HG02938 (cell line): ENCODE measurements at regions not wholly inside any gene's neighbourhood (a gene's known extent, or its start where the extent isn't known, plus 50 kb on each side); places are given as distances from the start of the nearest gene placed in this dataset.
"Not testable (repeated sequence)": the region's sequence is repeated elsewhere in the genome, so short reads cannot be mapped to it uniquely, and the experiment has no call there.

Experiments
- ATAC-seq: cut with Tn5 transposase; IDR thresholded peaks from one replicate; pipeline ENCODE4 v1.9.1; 2021; ENCODE audit warnings: mild to moderate bottlenecking, moderate library complexity; ENCODE audit not compliant: unreplicated experiment

DNA sequence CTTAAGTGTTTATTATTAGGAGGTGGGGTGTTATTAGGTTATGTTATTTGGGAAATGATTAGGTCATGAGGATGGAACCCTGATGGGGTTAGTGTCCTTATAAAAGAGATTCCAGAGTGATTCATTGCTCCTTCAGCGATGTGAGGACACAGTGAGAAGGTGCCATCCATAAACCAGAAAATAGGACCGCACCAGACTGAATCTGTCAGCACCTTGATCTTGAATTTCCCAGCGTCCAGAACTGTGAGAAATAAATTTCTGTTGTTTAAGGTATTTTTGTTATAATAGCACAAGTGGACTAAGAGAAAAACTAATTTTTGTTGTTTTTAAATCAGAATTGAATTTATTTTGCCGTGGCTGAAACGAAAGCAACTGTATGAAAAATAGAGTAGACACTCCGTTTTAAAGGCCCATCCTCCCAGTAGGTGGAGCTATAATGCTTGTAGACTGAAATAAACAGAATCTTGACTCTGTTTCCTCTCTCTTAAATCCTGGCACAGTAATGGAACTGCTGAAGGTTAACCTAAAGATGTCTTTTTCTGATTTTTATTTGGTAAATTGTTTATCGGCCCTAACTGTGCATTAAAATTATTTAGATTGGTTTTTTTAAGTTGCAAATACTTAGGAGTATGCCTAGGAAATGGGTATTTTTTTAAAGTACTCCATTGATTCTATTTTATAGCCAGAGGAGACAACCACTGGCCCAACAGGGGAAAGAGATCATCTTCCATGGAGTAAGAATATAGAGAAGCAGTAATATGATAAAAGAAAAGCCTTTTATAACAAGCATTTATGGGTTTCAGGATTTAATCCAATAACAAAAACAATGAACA lies 133.2 kb upstream of the ADAMTS3 start:
- ATAC-seq: peak; percentile 81

DNA sequence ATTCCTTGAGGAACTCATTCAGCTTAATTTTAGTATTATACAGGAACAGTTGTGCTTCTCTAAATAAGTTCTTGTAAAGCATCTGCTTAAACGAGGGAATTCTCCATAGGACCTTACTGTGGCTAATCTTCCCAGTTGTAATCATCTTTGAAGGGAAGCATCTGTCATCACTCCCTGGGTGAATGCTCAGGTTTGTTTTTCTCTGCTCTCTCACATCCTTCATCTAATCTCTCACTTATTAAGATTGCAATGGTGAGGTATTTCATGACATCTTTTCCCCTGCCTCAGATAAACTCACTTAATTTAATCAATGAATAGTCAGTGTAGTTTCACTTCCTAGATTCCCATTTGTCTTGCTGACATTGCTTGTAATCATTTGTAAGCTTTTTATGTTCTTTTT lies 121.8 kb upstream of the ADAMTS3 start:
- no peak for ATAC-seq

DNA sequence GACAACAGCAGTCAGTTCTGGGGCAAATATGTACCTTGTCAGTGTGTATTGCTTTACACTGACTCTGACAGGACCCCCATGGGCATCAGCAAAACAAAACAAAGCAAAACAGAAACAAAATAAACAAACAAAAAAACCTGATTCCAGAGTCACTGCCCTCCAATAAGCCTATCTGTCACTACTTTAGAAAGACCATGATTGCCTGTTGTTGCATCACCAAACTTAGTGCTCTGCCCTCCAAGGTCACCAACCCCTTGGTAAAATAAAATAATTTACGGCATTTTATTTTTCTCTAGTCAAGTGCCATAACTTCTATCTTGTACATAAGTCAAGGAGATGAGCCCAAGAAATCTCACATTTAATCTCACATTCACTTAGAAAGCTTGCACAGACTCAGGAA lies 120.9 kb upstream of the ADAMTS3 start:
- ATAC-seq: no peak

DNA sequence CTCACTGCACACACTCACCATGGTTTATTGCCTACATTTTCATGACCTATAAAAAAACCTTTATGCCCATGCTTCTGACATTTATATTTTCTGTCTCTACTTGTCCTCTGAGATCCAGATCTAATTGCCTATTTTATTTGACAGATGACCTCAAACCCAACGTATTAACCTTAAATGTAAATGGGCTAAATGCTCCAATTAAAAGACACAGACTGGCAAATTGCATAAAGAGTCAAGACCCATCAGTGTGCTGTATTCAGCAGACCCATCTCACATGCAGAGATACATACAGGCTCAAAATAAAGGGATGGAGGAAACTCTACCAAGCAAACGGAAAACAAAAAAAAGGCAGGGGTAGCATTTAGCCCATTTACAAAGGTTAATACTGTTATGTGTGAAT lies 117.4 kb upstream of the ADAMTS3 start:
- not testable (repeated sequence) for ATAC-seq

DNA sequence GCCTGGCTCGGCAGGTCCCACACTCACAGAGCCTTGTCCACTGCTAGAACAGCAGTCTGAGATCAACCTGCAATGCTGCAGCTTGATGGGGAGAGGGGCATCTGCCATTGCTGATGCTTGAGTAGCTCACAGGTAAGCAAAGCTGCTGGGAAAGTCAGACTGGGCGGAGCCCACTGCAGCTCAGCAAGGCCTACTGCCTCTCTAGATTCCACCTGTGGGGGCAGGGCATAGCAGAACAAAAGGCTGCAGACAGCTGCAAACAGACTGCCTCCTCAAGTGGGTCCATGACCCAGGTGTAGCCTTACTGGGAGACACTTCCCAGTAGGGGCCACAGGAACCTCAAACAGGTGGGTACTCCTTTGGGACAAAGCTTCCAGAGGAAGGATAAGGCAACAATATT lies 110.6 kb upstream of the ADAMTS3 start:
- no peak for ATAC-seq

DNA sequence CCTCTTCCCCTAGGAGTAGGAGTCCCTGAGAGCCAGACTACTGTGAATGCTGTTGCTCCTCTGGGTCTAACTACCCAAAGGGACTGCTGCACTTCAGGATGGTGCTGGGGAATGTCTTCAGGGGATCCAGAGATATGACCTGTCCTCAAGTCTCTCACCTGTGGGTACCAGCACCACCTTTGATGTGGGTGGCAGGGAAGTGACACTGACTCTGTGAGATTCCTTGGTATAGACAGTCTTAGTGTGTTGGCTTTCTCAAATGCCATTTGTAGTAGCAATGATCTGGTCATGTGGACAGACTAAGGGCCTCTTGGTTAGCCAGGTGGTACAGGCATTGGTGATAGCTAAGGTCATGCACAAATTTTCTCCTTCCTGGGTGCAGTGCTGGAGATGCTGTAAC lies 108.9 kb upstream of the ADAMTS3 start:
- no peak for ATAC-seq

DNA sequence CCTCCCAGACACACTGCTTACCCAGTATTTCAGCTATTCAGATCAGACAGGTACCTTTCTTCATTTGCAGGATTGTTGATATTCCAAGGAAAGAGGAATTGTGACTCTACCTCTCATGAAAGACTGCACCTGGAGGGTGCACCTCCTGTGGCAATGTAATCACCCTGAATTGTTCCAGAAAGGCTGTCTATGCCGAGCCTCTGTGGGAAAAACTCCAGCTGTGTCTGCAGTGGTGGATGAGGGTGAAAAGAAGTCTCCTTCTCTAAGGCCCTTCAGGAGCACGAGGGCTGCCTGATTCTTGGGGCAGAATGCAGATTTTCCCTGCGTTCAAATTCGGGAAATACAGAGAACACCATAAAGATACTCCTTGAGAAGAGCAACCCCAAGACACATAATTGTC lies 108.2 kb upstream of the ADAMTS3 start:
- no peak for ATAC-seq

DNA sequence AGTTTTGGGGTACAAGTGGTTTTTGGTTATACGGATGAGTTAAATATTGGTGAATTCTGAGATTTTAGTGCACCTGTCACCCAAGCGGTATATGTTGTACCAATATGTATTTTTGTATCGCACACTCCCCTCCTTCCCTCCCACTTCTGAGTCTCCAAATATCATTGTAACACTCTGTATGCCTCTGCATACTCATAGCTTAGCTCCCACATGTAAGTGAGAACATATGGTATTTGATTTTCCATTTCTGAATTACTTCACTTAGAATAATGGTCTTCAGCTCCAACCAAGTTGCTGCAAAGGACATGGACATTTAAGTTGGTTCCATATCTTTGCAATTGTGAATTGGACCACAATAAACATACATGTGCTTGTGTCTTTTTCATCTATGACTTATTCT lies 103.0 kb upstream of the ADAMTS3 start:
- ATAC-seq: no peak

DNA sequence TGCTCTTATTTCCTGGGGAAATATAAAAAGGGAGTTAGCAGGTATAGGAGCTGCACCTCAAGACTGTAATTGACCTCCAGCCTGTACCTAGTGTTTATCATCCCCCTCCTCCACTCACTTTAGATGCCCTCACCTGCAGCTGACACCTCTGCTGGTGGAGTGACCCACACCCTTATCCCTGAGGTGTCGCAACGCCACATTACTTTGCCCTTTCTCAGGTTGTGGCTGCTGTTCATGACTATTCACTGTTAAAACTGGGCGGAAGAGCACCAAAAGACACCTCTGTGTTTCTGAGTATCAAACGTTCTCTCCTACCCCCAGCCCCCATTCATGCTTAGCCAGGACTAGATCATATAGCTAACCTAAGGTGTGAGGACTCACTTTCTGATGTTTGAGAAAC lies 101.5 kb upstream of the ADAMTS3 start:
- no peak for ATAC-seq

DNA sequence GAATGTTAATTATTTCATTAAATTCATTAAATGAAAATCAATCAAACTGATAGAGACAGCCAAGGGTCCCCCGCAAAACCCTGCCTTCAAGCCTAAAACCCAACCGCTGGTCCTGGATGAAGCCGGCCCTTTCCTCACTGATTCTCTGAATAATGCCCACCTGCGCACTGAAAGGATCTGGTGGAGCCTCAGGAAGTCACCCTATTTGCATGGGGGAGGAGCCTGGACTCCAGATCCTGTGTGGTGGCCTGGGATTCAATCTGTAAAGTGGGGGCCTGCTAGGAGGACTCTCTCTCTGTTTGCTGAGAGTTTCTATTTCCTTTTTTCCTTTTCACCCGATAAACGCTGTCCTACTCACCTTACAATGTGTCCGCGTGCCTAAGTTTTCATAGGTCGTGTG lies 97.9 kb upstream of the ADAMTS3 start:
- no peak for ATAC-seq

DNA sequence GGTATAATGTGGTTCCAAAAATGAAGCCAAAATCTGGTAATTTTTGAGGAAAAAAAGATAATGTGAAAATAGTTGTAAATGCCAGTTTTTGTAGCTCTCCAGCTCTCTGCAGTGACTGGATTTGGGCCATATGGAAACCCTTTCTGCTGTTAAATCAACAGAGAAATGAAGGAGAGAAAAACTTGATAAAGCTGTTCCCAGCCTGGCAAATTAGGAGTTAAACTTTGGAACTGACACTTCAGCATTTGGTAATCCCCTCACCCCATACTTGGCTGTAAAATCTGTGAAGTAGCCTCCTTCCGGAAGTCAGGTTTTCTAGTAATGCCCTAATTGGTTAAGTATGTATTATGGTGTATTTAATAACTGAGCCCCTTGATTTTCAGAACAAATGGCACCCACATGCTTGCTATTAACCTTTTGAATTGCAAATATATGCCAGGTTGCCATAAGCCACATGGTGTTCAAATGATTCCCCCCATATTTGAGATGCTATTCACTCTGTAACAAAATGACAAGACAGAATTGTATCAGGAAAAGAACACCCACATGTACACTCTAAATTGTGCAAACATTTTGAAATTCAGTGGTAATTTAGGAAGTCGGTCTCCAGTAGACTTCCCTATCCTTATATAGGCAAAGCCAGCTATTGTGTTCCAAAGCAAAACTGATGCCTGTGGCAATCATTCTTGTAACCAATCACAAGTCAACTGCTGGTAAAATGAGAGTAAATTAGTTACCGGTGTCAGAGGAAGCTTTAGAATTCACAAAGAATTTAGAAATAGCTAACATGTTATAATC lies 96.3 kb upstream of the ADAMTS3 start:
- ATAC-seq: no peak

DNA sequence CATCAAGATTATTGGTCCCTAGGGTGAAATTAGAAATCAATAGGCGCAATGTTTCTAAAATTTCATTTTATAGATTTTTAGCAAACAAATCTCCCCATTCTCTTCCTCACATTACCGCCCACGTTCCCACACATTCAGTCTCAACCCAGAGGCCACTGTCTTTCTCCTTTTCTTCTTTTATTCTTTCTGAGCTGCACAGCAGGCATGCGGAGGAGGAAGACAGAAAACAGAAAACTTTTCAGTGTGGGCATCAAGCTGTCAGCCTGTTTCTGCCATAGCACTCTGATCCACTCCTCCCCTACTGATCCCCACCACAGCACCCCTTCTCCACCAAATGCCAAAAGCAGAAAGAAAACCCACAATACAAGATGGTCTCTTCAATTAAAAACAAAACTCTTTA lies 94.8 kb upstream of the ADAMTS3 start:
- ATAC-seq: no peak

DNA sequence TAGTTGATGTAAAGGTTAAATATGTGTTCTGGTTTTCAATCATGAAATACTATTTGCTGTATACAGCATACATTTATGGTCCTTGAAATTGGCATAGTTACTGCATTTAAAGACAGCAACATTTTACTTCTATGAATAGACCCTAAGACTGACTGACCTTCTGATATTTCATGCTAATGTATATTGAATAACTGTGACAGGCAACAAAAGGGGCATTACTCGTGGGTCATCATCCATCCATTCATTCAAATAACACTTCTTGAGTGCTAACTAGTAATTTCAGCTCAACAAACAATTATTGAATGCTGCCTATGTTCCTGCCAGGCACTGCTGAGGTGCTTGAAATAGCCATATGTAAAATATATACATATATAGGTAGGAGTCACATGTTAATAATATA lies 92.8 kb upstream of the ADAMTS3 start:
- ATAC-seq: no peak

DNA sequence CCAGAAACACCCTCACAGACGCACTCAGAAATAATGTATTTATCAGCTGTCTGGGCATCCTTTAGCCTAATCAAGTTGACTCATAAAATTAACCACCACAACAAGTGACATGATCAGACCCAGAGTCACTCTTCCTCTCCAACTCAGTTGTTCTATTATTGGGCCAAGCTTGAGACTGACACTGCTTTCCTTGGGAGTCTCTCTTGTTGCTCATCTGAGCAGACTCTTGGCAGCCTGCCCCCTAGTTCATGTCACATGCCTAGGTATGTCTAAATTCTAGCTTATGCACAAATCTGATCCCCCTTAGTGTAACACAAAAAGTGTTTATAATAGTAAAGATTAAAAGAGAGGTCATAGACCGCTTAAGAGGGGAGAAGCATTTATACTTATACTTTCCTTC lies 72.6 kb upstream of the ADAMTS3 start:
- ATAC-seq: no peak

DNA sequence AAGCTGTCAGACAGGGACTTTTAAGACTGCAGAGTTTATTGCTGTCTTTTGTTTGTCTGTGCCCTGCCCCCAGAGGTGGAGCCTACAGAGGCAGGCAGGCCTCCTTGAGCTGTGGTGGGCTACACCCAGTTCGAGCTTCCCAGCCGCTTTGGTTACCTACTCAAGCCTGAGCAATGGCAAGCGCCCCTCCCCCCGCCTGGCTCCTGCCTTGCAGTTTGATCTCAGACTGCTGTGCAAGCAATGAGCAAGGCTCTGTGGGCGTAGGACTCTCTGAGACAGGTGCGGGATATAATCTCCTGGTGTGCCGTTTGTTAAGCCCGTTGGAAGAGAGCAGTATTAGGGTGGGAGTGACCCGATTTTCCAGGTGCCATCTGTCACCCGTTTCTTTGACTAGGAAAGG lies 67.8 kb upstream of the ADAMTS3 start:
- not testable (repeated sequence) for ATAC-seq

DNA sequence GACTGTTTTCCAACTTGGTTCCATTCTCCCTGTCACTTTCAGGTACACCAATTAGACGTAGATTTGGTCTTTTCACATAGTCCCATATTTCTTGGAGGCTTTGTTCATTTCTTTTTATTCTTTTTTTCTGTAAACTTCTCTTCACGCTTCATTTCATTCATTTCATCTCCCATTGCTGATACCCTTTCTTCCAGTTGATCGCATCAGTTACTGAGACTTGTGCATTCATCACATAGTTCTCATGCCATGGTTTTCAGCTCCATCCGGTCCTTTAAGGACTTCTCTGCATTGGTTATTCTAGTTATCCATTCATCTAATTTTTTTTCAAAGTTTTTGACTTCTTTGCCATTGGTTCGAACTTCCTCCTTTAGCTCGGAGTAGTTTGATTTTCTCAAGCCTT lies 66.9 kb upstream of the ADAMTS3 start:
- not testable (repeated sequence) for ATAC-seq

DNA sequence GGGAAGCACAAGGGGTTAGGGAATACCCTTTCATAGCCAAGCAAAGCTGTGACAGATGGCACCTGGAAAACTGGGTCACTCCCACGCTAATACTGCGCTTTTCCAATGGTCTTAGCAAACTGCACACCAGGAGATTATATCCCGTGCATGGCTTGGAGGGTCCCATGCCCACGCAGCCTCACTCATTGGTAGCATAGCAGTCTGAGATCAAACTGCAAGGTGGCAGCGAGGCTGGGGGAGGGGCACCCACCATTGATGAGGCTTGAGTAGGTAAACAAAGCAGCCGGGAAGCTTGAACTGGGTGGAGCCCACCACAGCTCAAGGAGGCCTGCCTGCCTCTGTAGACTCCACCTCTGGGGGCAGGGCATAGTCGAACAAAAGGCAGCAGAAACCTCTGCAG lies 63.2 kb upstream of the ADAMTS3 start:
- ATAC-seq: not testable (repeated sequence)

DNA sequence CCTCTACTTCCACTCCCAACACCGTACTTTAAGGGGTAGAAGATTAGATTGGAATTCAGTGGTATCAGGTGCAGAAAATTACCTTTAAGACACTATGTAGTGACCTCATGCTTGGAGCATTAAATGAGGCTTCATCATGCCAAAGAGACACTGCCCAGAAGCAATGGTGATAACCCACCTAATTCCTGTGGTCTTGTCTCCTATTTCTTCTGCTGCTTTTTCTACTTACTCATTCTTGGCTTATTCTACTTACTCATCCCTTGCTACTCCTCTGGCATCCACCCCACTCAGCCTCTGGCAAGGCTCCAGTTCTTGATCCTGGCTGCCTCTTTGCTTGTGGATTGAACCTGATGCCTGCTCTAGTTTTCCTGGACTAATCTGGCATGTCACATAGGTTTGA lies 62.3 kb upstream of the ADAMTS3 start:
- no peak for ATAC-seq

DNA sequence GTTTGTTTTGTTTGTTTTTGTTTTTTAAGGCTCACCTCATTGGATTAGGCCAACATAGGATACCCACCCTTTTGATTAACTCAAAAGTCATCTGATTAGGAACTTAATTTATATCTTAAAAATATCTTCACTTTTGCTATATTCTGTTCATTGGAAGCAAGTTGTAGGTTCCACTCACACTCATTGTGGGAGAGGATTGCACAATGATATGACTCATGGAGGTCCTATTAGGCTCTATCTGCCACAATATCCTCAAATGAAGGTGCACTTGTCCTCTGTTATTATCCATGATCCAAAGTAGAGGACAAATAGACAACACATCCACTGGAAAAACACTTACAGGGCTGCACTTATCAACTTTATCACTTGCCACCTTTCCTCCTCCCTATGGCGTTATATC lies 60.5 kb upstream of the ADAMTS3 start:
- ATAC-seq: no peak

DNA sequence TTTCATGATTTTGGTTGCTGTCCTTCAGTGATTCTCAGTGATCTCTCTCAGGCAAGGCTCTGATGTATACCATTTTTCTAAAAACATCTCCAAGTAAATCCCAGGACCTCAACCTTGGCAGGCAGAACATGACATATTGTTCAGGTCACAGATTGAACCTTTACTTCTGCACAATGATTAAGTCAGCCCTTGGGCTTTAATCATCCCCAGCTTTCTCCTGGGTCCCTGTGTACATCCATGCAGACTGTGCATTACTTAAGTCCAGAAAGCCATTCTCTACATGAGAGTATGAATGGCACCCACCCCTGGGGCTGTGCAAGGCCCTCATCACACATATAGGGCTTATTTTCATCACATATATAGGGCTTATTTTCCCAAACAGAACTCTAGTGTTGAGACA lies 58.7 kb upstream of the ADAMTS3 start:
- ATAC-seq: no peak
